ENCODE measurements at regions not wholly inside any gene's neighbourhood (a gene's known extent, or its start where the extent isn't known, plus 50 kb on each side); places are given as distances from the start of the nearest gene placed in this dataset.

DNA sequence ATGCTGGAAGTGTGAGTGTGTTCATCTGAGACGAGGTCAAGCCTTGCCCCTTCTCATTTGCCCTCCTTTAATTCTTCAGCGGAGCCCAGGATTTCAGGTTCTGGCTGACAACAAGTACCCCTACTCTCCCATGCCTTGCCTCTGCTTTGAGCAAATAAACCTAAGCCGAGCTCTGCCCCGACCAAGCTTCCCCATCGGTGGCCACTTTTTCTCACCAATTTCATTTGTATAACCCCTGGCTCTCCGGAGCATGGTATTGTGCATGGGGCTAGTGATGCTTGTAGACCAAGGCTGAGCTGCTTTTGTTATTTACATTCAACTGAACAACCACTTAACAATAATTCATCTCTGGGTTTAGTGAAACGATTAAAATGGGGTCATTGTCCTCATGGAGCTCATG lies 100.2 kb upstream of the RAB3GAP2 start:
- no peaks in the 10 kb centered on the region for H3K4me1 ChIP-seq (replicated peaks in 1 of 2; ENCODE audit: control insufficient read depth in 2 of 2, insufficient read depth in 2 of 2, low read length in 2 of 2)
- no peak for TF ChIP-seq GABPB2 (CRISPR knock-in tag; conservative IDR thresholded peaks at IDR 0.05)
- TF ChIP-seq, protein P1, sequence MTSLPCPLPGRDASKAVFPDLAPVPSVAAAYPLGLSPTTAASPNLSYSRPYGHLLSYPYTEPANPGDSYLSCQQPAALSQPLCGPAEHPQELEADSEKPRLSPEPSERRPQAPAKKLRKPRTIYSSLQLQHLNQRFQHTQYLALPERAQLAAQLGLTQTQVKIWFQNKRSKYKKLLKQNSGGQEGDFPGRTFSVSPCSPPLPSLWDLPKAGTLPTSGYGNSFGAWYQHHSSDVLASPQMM (CRISPR knock-in tag; IDR thresholded peaks at IDR 0.05) = no peak
- TF ChIP-seq, protein P2, sequence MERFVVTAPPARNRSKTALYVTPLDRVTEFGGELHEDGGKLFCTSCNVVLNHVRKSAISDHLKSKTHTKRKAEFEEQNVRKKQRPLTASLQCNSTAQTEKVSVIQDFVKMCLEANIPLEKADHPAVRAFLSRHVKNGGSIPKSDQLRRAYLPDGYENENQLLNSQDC (CRISPR knock-in tag; IDR thresholded peaks at IDR 0.05) = no peak
- no peak for TF ChIP-seq BRF1 (IDR thresholded peaks at IDR 0.05; ENCODE audit: borderline replicate concordance, extremely low read depth, insufficient read length)
- no peak for TF ChIP-seq ZNF217 (CRISPR knock-in tag; IDR thresholded peaks at IDR 0.05)
- TF ChIP-seq ZNF589 (CRISPR knock-in tag; IDR thresholded peaks at IDR 0.05; ENCODE audit: low read depth) = no peak
- TF ChIP-seq, protein P3, sequence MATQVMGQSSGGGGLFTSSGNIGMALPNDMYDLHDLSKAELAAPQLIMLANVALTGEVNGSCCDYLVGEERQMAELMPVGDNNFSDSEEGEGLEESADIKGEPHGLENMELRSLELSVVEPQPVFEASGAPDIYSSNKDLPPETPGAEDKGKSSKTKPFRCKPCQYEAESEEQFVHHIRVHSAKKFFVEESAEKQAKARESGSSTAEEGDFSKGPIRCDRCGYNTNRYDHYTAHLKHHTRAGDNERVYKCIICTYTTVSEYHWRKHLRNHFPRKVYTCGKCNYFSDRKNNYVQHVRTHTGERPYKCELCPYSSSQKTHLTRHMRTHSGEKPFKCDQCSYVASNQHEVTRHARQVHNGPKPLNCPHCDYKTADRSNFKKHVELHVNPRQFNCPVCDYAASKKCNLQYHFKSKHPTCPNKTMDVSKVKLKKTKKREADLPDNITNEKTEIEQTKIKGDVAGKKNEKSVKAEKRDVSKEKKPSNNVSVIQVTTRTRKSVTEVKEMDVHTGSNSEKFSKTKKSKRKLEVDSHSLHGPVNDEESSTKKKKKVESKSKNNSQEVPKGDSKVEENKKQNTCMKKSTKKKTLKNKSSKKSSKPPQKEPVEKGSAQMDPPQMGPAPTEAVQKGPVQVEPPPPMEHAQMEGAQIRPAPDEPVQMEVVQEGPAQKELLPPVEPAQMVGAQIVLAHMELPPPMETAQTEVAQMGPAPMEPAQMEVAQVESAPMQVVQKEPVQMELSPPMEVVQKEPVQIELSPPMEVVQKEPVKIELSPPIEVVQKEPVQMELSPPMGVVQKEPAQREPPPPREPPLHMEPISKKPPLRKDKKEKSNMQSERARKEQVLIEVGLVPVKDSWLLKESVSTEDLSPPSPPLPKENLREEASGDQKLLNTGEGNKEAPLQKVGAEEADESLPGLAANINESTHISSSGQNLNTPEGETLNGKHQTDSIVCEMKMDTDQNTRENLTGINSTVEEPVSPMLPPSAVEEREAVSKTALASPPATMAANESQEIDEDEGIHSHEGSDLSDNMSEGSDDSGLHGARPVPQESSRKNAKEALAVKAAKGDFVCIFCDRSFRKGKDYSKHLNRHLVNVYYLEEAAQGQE (IDR thresholded peaks at IDR 0.05; ENCODE audit: borderline replicate concordance) = no peak
- TF ChIP-seq, protein P3 (CRISPR knock-in tag; IDR thresholded peaks at IDR 0.05; ENCODE audit: low read depth) = no peak
- TF ChIP-seq, protein P4, sequence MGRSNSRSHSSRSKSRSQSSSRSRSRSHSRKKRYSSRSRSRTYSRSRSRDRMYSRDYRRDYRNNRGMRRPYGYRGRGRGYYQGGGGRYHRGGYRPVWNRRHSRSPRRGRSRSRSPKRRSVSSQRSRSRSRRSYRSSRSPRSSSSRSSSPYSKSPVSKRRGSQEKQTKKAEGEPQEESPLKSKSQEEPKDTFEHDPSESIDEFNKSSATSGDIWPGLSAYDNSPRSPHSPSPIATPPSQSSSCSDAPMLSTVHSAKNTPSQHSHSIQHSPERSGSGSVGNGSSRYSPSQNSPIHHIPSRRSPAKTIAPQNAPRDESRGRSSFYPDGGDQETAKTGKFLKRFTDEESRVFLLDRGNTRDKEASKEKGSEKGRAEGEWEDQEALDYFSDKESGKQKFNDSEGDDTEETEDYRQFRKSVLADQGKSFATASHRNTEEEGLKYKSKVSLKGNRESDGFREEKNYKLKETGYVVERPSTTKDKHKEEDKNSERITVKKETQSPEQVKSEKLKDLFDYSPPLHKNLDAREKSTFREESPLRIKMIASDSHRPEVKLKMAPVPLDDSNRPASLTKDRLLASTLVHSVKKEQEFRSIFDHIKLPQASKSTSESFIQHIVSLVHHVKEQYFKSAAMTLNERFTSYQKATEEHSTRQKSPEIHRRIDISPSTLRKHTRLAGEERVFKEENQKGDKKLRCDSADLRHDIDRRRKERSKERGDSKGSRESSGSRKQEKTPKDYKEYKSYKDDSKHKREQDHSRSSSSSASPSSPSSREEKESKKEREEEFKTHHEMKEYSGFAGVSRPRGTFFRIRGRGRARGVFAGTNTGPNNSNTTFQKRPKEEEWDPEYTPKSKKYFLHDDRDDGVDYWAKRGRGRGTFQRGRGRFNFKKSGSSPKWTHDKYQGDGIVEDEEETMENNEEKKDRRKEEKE (IDR thresholded peaks at IDR 0.05; ENCODE audit: borderline replicate concordance in 1 of 2, control insufficient read depth in 1 of 2, low read depth in 2 of 2, low read length in 1 of 2) = no peak
- TF ChIP-seq, protein P5, sequence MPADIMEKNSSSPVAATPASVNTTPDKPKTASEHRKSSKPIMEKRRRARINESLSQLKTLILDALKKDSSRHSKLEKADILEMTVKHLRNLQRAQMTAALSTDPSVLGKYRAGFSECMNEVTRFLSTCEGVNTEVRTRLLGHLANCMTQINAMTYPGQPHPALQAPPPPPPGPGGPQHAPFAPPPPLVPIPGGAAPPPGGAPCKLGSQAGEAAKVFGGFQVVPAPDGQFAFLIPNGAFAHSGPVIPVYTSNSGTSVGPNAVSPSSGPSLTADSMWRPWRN (IDR thresholded peaks at IDR 0.05; ENCODE audit: low read depth) = no peak

More for the DNA sequence above, 100.2 kb upstream of the RAB3GAP2 start:
- H3K9me1 ChIP-seq (ENCODE audit: control insufficient read depth, insufficient read depth, low read length) = no peaks in the 10 kb centered on the region
- no peak overlapping the region for H3K4me2 ChIP-seq (ENCODE audit: insufficient read depth, low read length)
- POLR2A ChIA-PET = interaction anchor here (0.6 to 1.3 kb wide), 3 partner anchors 9 to 14 kb away, joined by 3 to 4 read pairs (median 3); no protein-coding TSS in a partner anchor
- no peak overlapping the region for H2AFZ ChIP-seq (ENCODE audit: low read depth, low read length)
- under 1% methylated on average over 7 of the region's 7 CpGs for WGBS (ENCODE audit: insufficient coverage, low coverage, missing lambda C conversion rate)
- CTCF ChIA-PET (ENCODE audit: low intra/inter-chr PET ratio) = no interaction called here
- H3K79me2 ChIP-seq (ENCODE audit: control insufficient read depth, insufficient read depth, low read length) = no peaks in the 10 kb centered on the region
- peaks cover 0 to 16% of the 10 kb centered on the region in 2 experiments; a peak in 1 of 5 replicates for H3K27me3 ChIP-seq (ENCODE audit: control insufficient read depth in 2 of 2, insufficient read depth in 2 of 2, low read length in 2 of 2)
- intact Hi-C loops (cut with micrococcal nuclease) (no loop called here), in situ Hi-C loops (cut with MboI) (no loop called here)
- no peaks in the 10 kb centered on the region for H4K20me1 ChIP-seq (replicated peaks; ENCODE audit: control insufficient read depth, insufficient read depth, low read length)
- H3K9me3 ChIP-seq (replicated peaks; ENCODE audit: control insufficient read depth, insufficient read depth, low read depth, low read length) = no peaks in the 10 kb centered on the region
- no peak for ATAC-seq
- BruUV-seq (replicated peaks) = no TSS peak
- no peak overlapping the region for H3K9ac ChIP-seq (ENCODE audit: insufficient read depth in 1 of 2, low read depth in 2 of 2, low read length in 2 of 2)
- H3K4me3 ChIP-seq = no peak overlapping the region
- H3K27ac ChIP-seq (ENCODE audit: extremely low read depth, low read depth, low read length) = no peak overlapping the region
- DNase-seq (ENCODE audit: extremely low read depth in 1 of 4, low spot score in 3 of 4) = no peak
- no peaks in the 10 kb centered on the region for H3K36me3 ChIP-seq (ENCODE audit: control insufficient read depth, insufficient read depth, low read length)
- no peak for FAIRE-seq

Data from K562 (cell line).